ENCODE measurements at regions not wholly inside any gene's neighbourhood (a gene's known extent, or its start where the extent isn't known, plus 50 kb on each side); places are given as distances from the start of the nearest gene placed in this dataset.

DNA sequence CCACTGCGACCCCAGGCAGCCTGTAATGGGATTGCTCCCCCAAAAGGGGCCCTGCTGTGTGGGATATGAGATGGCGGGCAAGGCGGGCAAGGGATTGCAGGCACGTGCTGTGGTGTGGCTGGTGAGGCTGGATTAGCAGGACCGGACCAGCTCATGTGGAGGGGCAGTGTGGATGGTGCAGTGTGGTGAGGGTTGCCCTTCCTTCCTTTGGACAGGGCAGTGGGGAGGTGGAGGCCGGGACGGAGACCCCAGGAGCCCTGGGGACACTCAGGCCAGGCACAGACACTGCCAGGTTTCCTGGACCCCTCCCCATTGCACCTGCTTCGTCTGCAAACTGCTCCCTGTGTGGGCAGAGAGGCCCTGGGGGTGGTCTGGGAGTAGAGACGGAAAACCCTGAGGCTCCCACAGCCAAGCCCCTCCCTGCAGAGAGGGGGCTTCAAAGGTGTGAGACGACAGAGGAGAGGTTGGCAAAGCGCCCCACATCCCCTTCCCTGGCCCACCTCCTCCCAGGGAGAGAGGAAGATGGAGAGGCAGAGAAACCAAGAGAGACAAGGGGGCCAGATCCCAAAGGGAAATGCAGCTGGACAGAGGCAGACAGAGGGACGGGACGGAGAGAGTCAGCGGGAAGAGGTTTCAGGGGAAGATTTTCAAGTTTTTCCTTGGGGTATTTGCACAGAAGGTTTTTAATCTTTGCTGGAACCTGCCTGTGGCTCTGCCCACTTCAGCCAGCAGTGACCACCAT is 89.2 kb downstream of the MICALL2 start:
- ATAC-seq (no peak), DNase-seq (ENCODE audit: low spot score) (no peak)

DNA sequence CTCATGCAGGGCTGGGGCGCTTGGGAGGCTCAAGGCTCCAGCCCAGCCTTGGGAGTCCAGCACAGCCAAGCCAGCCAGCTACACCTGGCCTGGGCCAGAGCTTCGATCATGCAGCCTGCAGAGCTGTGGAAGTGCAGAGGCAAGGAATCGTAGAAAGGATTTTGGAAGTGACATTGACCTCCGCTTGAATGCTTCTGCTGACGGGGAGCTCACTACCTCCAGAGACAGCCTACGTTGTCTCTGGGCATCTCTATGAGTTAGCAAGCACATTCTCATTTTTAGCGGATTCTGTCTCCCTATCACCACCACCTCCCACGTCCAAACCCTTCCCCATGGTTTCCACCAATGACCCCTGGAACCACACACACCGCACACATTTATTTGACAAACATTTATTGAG is 88.5 kb downstream of the MICALL2 start:
- ATAC-seq (no peak), DNase-seq (ENCODE audit: low spot score) (no peak)

GRCh38 chr7:1372063-1372462 is 87.2 kb downstream of the MICALL2 start:
- ATAC-seq (no peak), DNase-seq (ENCODE audit: low spot score) (no peak)

DNA sequence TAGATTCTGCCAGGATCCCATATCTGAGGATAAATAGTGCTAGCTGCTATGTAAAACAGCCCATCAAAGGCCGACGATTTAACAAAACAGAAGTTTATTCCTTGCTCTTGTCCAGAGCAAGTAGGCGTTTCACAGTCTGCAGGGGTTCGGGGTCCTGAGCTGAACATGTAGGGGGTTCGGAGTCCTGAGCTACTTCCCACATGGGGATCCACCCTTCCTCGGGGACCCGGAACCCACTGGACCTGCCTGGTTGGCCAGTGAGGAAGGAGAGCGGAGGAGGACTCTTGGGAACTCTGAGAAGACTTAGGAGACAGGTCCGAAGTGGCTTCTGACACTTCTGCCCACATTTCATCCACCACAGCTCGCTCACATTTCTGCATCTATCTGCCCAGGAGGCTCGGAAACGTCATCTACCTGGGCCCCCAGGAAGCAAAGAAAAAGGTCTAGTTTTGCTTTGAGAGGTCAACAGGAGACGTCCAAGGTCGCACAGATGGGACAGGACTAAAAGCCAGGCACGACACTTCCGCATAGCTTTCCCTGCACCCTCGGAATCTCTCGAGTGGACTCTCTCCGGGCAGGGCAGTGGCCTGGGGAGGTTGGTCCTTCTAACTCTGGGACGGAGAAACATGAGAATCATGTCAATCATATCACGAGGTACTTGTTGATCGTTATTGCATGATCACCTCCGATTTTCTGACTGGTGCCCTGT is 86.4 kb downstream of the MICALL2 start:
- ATAC-seq: no peak
- no peak for DNase-seq (ENCODE audit: low spot score)

DNA sequence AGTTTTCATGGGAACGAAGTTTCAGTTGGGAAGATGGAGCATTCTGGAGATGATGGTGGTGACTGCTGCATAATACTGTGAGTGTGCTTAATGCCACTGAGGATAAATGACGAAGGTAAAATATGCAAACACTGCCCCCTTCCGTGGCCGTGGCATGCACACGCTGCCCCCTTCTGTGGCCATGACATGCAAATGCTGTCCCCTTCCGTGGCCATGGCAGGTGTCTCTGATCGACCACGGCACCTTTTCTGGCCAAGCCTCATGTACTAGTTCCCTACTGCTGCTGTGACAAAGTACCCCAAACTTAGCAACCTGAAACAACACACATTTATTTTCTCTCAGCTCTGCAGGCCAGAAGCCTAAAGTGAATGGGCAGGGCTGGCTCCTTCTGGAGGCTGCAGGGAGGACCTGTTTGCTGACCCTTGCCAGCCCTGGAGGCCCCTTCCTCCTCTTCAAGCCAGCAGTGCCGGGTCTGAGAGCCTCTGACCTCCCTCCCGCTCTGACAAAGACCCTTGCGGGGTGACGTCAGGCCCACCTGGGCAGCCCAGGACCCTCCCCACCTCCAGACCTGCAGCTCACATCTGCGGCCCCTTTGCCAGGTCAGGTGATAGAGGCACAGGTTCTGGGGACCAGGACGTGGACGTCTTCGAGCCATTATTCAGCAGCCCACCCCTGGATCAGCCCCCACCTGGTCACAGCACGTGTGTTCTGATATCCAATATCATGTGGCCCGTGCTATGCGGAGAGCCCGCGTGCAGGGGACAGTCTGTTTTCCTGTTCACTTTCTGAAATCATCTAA is 82.0 kb downstream of the MICALL2 start:
- DNase-seq (ENCODE audit: low spot score): no peak
- no peak for ATAC-seq

DNA sequence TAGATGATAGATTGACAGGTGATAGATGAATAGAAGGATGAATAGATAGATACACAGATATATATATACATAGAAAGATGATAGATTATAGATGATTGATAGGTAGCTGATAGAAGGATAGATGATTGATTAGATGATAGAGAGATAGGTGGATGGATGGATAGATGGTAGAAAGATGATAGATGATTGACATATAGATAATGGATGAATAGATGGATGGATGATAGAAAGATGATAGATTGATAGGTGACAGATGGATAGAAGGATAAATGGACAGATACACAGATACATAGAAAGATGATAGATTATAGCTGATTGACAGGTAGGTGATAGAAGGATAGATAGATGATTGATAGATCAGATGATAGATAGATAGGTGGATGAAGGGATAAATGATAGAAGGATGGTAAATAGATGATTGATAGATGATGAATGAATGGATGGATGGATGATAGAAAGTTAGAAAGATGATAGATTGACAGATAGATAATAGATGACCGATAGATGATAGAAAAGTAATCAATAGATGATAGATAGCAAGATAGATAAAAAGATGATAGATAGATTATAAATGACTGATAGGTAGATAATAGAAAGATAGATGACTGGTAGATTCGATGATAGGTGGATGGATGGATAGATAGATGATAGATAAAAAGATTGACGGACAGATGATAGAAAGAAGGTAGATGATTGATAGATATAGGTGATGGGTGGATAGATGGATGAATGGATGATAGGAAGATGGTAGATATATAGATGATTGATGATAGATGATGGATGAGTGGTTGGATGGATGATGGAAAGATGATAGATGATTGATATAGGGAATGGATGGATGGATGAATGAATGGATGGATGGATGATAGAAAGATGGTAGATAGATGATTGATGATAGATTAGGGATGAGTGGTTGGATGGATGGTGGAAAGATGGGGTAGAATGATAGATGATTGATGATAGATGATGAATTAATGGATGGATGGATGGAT is 80.4 kb downstream of the MICALL2 start:
- ATAC-seq (no peak), DNase-seq (ENCODE audit: low spot score) (no peak)

DNA sequence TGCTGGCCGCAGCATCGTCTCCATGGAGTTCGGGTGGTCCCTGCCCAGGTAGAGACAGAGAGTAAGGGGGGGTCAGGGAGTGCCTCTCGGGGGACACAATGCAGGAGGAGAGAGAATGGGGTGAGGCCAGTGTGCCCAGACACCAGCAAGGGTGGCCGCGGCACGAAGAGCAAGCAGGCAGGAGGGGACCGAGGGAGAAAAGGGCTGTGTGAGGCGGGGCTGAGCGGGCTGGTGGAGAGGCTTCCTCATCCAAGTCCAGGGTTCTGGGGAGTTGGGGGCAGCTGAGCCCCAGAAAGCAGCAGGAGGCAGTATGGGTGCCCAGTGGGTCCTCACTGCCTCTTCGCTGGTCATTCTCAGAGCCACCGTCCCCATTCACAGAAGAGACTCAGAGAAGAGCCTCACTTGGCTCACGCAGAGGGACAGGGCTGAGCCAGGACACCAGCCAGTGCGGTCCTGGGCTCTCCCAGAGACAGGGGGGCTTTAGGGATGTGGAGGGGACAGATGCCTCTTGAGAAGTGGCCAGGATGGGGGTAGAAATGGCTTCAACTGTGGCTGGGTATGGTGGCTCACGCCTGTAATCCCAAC is 78.9 kb downstream of the MICALL2 start:
- DNase-seq (ENCODE audit: low spot score): no peak
- ATAC-seq: no peak

DNA sequence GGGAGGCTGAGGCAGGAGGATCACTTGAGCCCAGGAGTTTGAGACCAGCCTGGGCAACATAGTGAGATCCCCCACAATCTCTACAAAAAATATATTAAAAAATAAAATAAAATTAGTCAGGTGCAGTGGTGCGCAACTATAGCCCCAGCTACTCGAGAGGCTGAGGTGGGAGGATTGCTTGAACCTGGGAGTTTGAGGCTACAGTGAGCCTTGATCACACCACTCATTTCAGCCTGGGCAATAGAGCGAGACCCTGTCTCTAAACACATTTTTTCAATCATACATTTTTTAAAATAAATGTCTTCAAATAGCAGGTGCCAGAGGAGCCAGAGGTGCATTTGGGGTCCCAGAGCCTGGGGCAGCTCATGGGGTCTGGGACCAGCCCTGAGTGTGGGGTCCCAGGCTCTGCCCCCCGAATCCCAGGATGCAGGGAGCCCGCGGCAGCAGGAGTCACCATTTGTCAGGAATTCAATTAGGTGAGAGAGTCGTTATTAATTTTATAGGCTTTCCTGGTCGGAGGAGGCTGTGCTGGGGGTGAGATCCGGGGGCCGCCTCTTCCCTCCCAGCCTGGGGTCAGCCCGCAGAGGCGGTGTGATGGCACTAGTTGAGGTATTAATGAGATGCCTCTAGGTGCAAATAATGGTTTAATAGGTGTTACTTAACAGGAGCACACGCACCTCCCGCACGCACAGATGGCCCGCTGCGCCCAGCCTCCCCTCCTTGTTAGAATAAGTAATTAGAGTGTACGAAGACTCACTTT is 78.3 kb downstream of the MICALL2 start:
- no peak for ATAC-seq
- no peak for DNase-seq (ENCODE audit: low spot score)

GRCh38 chr7:1382553-1383397 is 76.5 kb downstream of the MICALL2 start:
- DNase-seq (ENCODE audit: low spot score): no peak
- no peak for ATAC-seq

DNA sequence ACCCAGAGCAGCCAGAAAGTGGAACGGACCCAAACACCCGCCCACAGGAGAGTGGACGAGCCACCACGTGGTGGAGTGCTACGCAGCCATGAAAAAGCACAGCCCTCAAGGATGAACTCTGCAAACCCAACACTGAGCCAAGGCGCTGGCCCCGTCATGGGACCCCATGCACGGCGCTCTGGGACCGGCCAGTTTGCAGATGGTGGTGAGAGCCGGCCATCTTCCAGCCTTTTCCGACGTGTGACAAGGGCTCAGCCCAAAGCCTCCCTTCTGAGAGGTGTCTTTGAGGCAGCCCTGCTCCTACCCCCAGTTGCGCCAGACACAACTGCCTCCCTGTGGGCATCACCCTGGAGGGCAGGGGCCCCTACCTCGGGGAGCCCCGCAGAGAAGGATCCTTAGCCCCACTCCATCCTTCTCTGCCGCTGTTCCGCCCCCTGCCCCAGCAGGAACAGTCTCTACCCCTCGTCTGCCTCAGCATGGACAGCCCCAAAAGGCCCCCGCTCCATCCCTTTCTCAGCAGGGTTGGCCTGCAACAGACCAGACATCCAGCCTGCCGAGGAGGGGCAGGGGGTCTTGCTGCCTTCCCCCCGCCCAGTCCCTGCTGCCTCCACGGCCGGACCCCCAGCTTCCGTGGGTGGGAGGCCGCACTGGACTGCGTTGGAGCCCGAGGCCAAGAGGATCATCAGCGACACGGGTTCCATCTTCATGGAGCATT is 75.7 kb downstream of the MICALL2 start:
- ATAC-seq (no peak), DNase-seq (ENCODE audit: low spot score) (no peak)

DNA sequence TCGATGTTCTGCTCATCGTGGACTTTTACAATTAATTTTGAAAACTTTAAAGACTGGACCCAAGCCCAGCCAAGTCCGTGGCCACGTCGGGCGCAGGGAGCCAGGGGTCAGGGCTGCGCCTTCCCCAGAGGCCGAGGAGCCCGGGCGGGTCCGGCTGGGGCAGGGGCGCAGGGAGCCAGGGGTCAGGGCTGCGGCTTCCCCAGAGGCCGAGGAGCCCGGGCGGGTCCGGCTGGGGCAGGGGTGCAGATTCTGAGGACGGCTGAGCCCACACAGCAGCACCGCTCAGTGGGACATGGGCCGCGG is 75.2 kb downstream of the MICALL2 start:
- DNase-seq (ENCODE audit: low spot score) (no peak), ATAC-seq (no peak)
